SK-N-SH (cell line): ENCODE measurements at regions not wholly inside any gene's neighbourhood (a gene's known extent, or its start where the extent isn't known, plus 50 kb on each side); places are given as distances from the start of the nearest gene placed in this dataset.

Experiments
- CTCF ChIA-PET: fragments of 300-600, 350-600 bp; formaldehyde crosslinking; extraction: SDS; loops from one replicate; lab custom pipeline; 2021; lab: Yijun Ruan, JAX
- POLR2A ChIA-PET: fragments of 350-600 bp; sonication (Branson Sonifier 250); formaldehyde crosslinking; extraction: SDS; loops from one replicate; lab custom pipeline; 2020; ENCODE audit warnings: antibody characterized with exemption, inconsistent platforms; lab: Yijun Ruan, JAX
- DNase-seq: peaks from one replicate; pipeline ENCODE4 v3.0.0; 2012
- H2AFZ ChIP-seq: fragments of 200-600 bp; sonication (generic); 2 replicates; pipeline ENCODE4 v1.8.1; 2016; ENCODE audit warnings: antibody characterized with exemption, mild to moderate bottlenecking, low read depth
- H3F3A ChIP-seq: fragments of 200-600 bp; sonication (generic); replicated peaks from 2 replicates; pipeline ENCODE3; 2016; ENCODE audit warnings: antibody characterized with exemption, mild to moderate bottlenecking; ENCODE audit not compliant: insufficient read depth
- H3K27ac ChIP-seq, 2 experiments: fragments of 200-500 bp in 1 of 2; fragments of 200-600 bp in 1 of 2; sonication (Bioruptor generic) in 1 of 2; sonication (generic), shearing (Covaris generic) in 1 of 2; 2 replicates each; pipeline versions ENCODE4 v1.5.1 to v1.6.1; 2014 to 2016; ENCODE audit warnings: low read depth in 2 of 2, inconsistent platforms in 1 of 2, low read length in 1 of 2, mild to moderate bottlenecking in 1 of 2, mixed read lengths in 1 of 2
- H3K27me3 ChIP-seq: fragments of 200-600 bp; sonication (generic), shearing (Covaris generic); 2 replicates; pipeline ENCODE4 v1.6.1; 2016; ENCODE audit warnings: mixed run types; ENCODE audit not compliant: insufficient read depth
- H3K36me3 ChIP-seq, 2 experiments: fragments of 200-500 bp in 1 of 2; fragments of 200-600 bp in 1 of 2; sonication (Bioruptor generic) in 1 of 2; sonication (generic) in 1 of 2; replicated peaks in 1 of 2; 2 replicates each; pipeline versions ENCODE3 to v1.5.1; 2014 to 2016; ENCODE audit warnings: low read length in 1 of 2, mild to moderate bottlenecking in 1 of 2; ENCODE audit not compliant: insufficient read depth in 2 of 2, control insufficient read depth in 1 of 2
- H3K4me1 ChIP-seq, 2 experiments: fragments of 200-500 bp in 1 of 2; fragments of 200-600 bp in 1 of 2; sonication (Bioruptor generic) in 1 of 2; sonication (generic), shearing (Covaris generic) in 1 of 2; 2 replicates each; pipeline versions ENCODE4 v1.5.1 to v1.6.1; 2014 to 2016; ENCODE audit warnings: low read depth in 1 of 2, low read length in 1 of 2, mixed run types in 1 of 2; ENCODE audit not compliant: insufficient read depth in 2 of 2, control insufficient read depth in 1 of 2
- H3K4me2 ChIP-seq: fragments of 200-600 bp; sonication (generic), shearing (Covaris generic); 2 replicates; pipeline ENCODE4 v1.6.1; 2017; ENCODE audit warnings: mixed run types
- H3K4me3 ChIP-seq, 2 experiments: fragments of 200-500 bp in 1 of 2; fragments of 200-600 bp in 1 of 2; sonication (Bioruptor generic) in 1 of 2; sonication (generic), shearing (Covaris generic) in 1 of 2; 2 replicates each; pipeline versions ENCODE4 v1.5.1 to v1.8.1; 2014 to 2016; ENCODE audit warnings: low read depth in 2 of 2, inconsistent platforms in 1 of 2, low read length in 1 of 2, mild to moderate bottlenecking in 1 of 2, mixed read lengths in 1 of 2, moderate library complexity in 1 of 2
- H3K79me2 ChIP-seq: fragments of 200-600 bp; sonication (generic); 2 replicates; pipeline ENCODE4 v1.8.1; 2017; ENCODE audit warnings: mild to moderate bottlenecking; ENCODE audit not compliant: insufficient read depth
- H3K9ac ChIP-seq: fragments of 200-600 bp; sonication (generic); 2 replicates; pipeline ENCODE4 v1.6.1; 2017; ENCODE audit warnings: mixed run types
- H3K9me2 ChIP-seq: fragments of 200-600 bp; sonication (generic); 2 replicates; pipeline ENCODE4 v1.6.1; 2017; ENCODE audit warnings: mixed run types
- H3K9me3 ChIP-seq: fragments of 200-600 bp; sonication (generic); 2 replicates; pipeline ENCODE4 v1.6.1; 2017; ENCODE audit warnings: mixed run types, mild to moderate bottlenecking, moderate library complexity
- H4K20me1 ChIP-seq: fragments of 200-600 bp; sonication (generic); 2 replicates; pipeline ENCODE4 v1.6.1; 2017; ENCODE audit warnings: mild to moderate bottlenecking, mixed run types; ENCODE audit not compliant: insufficient read depth
- CHD2 ChIP-seq: fragments of 150-350 bp; IDR thresholded peaks from 2 replicates; pipeline ENCODE4 v1.6.1; 2018; ENCODE audit warnings: low read length; ENCODE audit not compliant: partially characterized antibody
- CTCF ChIP-seq: fragments of 200-600 bp; sonication (generic); IDR thresholded peaks from 2 replicates; pipeline ENCODE4 v1.6.1; 2017; ENCODE audit warnings: antibody characterized with exemption, mild to moderate bottlenecking, moderate library complexity
- EZH2phosphoT487 ChIP-seq: fragments of 200-600 bp; sonication (generic); IDR thresholded peaks from 2 replicates; pipeline ENCODE4 v1.6.1; 2017; ENCODE audit warnings: low read depth, mixed run types, mild to moderate bottlenecking, antibody characterized with exemption, moderate library complexity, borderline replicate concordance
- JUND ChIP-seq: IDR thresholded peaks from 2 replicates; pipeline ENCODE4 v1.4.0; 2012
- MEF2A ChIP-seq: IDR thresholded peaks from 2 replicates; pipeline ENCODE4 v1.4.0; 2012; ENCODE audit warnings: low read depth, borderline replicate concordance
- MXI1 ChIP-seq: IDR thresholded peaks from 2 replicates; pipeline ENCODE4 v1.6.1; 2012; ENCODE audit warnings: mild to moderate bottlenecking, low read depth, low read length, improper control_type of control experiment
- NFIC ChIP-seq: IDR thresholded peaks from 2 replicates; pipeline ENCODE4 v1.4.0; 2012; ENCODE audit warnings: borderline replicate concordance
- NRF1 ChIP-seq: IDR thresholded peaks from 2 replicates; pipeline ENCODE4 v1.6.1; 2012; ENCODE audit warnings: low read depth, mild to moderate bottlenecking, low read length
- REST ChIP-seq: IDR thresholded peaks from 2 replicates; pipeline ENCODE4 v1.6.1; 2012; ENCODE audit warnings: mild to moderate bottlenecking, low read depth, low read length, moderate library complexity
- RXRA ChIP-seq: IDR thresholded peaks from 2 replicates; pipeline ENCODE4 v1.4.0; 2012; ENCODE audit warnings: low read depth, mild to moderate bottlenecking, borderline replicate concordance
- TCF12 ChIP-seq: IDR thresholded peaks from 2 replicates; pipeline ENCODE4 v1.4.0; 2012
- TEAD4 ChIP-seq: IDR thresholded peaks from 2 replicates; pipeline ENCODE4 v1.4.0; 2012; ENCODE audit warnings: mild to moderate bottlenecking, borderline replicate concordance; ENCODE audit not compliant: insufficient read depth
- USF1 ChIP-seq: IDR thresholded peaks from 2 replicates; pipeline ENCODE4 v1.4.0; 2012; ENCODE audit warnings: low read depth, borderline replicate concordance
- YY1 ChIP-seq: IDR thresholded peaks from 2 replicates; pipeline ENCODE4 v1.4.0; 2012; ENCODE audit warnings: low read depth, mild to moderate bottlenecking
- WGBS: methylation state at CpG from one replicate; pipeline ENCODE4 v1.1.6; 2017; ENCODE audit warnings: low lambda C conversion rate; 5-methylcytosine and 5-hydroxymethylcytosine counted together

DNA sequence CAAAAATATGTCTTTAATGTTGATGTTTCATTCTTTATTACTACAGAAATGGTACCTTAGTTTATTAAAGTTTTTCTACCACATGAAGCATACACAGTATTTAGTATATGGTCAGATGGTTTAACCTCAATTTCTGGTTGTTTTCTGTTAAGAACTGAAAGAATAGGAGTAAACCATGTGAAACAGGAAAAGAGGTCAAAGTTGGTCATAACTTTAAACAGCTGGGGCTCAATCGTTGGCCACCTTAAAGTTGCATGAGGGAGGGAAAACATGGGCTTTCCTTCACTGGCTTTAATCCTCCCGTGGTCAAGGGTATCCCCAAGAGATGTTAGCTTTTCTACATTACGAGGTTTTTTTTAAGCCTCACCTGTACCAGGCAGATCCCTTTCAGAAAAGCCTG, 483.3 kb upstream of the ADAMTS5 start (continued):
- no peak for TF ChIP-seq REST
- no peak for TF ChIP-seq EZH2phosphoT487
- TF ChIP-seq RXRA: no peak
- no peak for TF ChIP-seq MXI1
- no peak for TF ChIP-seq CHD2
- no peak for TF ChIP-seq USF1

DNA sequence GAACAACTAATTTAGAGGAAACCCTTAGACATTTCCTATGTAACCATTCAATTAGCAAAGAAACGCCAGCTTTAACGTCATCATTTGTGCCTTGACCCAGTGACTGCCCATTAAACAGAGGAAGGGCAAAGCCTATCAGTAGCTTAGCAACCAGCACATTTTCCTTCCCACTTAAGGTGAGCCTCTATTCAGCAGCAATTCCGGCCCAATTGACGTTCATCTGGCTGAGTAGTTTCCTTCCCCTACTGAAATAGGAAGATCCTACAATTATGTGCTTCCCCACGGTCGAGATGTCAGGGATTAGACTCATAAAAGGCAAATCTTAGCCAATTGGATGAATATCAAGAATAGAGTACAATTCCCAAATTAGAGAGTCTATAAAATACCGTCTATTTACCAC, 482.1 kb upstream of the ADAMTS5 start:
- Histone ChIP-seq H3K9me3 (no peaks in the 10 kb centered on the region), H3K9me2 (no peaks in the 10 kb centered on the region), H3K4me1 (no peaks in the 10 kb centered on the region), H3K4me3 (no peak overlapping the region), H3F3A (no peaks in the 10 kb centered on the region), H3K79me2 (no peaks in the 10 kb centered on the region), H2AFZ (no peak overlapping the region), H3K9ac (no peak overlapping the region), H3K36me3 (no peaks in the 10 kb centered on the region), H3K4me2 (no peak overlapping the region), H4K20me1 (no peaks in the 10 kb centered on the region), H3K27ac (no peak overlapping the region), H3K27me3 (no peaks in the 10 kb centered on the region)
- TF ChIP-seq TEAD4: no peak
- TF ChIP-seq NRF1: no peak
- no peak for TF ChIP-seq MEF2A
- TF ChIP-seq TCF12: no peak
- TF ChIP-seq YY1: no peak
- TF ChIP-seq NFIC: no peak
- no peak for TF ChIP-seq JUND
- no peak for TF ChIP-seq CTCF
- ChIA-PET CTCF (no interaction called here), POLR2A (no interaction called here)
- DNase-seq: no peak
- 80% methylated on average over 7 of the region's 7 CpGs for WGBS
